GM18861 (cell line): ENCODE measurements at regions not wholly inside any gene's neighbourhood (a gene's known extent, or its start where the extent isn't known, plus 50 kb on each side); places are given as distances from the start of the nearest gene placed in this dataset.
"Not testable (repeated sequence)": the region's sequence is repeated elsewhere in the genome, so short reads cannot be mapped to it uniquely, and the experiment has no call there.

Experiments used
- ATAC-seq: cut with Tn5 transposase; IDR thresholded peaks from one replicate; pipeline ENCODE4 v1.9.1; 2021; ENCODE audit not compliant: unreplicated experiment

DNA sequence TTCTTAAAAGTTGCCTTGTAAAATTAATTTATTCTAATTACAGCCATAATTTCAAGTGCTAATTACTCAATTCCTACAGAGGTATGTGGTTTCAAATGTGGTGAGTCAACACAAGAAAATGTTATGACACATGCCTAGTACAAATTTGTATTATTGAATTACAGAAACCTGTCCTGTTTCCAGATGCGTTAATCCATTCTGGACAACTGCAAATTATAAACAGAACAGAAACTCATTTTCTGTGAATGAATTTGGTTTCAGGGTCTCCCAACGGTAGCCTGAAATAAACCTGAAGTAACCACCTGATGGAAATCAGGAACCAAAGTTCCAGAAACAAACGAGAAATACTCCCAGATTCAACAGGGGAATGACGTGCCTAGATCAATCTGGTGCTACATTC lies 328.6 kb upstream of the F9 start:
- ATAC-seq = no peak

DNA sequence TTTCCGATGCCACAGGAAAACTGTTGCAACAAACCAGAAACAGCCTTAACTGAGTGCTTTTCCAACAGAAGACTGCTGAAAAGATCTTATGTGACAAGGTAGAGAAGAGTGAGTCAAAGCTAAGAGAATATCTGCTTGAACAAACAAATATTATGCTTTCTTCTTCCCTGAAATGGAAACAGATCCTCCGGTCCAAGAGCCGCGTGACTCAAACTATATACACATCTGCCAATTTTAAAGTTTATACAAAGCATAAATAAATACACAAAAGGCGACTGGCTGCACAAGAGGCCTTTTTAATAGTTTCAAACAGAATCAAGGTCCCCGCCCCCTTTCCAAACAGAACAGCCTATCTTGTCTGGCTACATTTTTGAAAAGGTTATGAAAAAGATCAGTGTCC lies 329.7 kb upstream of the F9 start:
- no peak for ATAC-seq

DNA sequence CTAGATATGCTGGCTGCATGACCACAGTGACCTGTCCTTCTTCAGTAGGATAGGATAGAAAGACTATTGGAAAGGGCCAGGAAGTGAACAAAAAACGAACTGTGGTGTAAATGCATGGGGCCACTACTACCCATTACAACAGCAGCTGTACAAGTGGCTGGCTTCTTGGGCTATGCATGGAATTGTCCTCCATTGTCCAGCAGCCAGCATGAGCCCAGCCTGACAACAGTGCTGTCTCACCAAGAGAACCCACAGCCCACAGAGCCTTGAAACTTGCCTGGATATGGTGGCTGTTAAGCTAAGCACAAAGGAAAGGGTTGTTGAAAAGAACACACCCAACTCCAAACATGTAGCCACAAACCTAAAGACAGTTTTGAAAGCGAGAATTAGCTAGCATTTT lies 330.2 kb upstream of the F9 start:
- no peak for ATAC-seq

DNA sequence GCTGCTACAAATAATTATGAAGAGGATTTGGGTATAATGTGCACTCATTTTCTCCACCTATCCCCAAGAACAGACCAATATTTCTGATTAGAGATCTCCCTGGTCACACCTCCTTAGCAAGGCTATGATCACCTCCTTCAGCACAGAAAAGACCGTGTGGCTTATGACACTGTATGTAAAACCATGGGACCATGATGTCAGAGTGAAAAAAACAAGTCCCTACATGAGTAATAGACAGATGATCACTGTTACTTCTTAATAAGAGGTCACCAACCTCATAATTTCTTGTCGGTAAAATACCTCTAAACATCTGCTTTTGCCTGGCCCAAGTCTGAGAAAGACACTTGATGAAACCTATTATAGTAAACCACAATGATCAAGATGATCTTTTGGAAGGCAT lies 330.6 kb upstream of the F9 start:
- ATAC-seq = no peak

DNA sequence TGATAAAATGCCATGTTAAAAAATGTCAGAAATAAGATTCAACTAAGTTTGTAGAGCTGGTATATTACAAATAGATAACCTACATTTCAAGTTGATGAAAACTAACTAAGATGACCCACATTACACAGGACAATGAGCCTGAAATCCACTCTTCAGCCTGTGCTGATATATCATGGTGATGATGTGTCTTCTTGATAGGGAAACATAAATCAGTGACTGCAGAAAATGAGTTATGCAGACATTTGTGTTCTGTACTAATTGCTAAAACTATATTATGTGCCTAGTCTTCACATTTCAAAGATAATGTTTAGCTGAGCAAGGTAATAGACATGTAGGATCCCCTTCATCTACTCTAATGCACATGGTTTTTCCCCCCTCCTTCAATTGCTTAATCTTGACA lies 331.6 kb upstream of the F9 start:
- ATAC-seq = no peak

DNA sequence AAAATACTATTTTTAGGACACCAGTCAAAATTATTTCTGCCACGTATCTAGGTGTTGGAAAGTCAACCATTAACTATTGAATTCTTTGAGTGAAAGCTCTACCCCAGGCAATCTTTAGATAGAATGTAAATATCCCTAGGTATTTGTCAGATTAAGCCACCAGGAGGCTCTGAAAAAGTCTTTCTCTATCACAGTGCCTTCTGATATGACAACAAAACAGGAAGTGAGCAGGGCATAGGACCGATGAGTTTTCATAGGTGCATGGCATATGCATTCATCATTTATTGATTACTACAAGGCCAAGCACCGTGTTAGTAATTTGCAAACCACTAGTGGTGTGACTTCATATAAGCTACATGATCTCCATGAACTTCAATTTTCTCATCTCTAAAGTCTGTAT lies 333.6 kb upstream of the F9 start:
- ATAC-seq = no peak

DNA sequence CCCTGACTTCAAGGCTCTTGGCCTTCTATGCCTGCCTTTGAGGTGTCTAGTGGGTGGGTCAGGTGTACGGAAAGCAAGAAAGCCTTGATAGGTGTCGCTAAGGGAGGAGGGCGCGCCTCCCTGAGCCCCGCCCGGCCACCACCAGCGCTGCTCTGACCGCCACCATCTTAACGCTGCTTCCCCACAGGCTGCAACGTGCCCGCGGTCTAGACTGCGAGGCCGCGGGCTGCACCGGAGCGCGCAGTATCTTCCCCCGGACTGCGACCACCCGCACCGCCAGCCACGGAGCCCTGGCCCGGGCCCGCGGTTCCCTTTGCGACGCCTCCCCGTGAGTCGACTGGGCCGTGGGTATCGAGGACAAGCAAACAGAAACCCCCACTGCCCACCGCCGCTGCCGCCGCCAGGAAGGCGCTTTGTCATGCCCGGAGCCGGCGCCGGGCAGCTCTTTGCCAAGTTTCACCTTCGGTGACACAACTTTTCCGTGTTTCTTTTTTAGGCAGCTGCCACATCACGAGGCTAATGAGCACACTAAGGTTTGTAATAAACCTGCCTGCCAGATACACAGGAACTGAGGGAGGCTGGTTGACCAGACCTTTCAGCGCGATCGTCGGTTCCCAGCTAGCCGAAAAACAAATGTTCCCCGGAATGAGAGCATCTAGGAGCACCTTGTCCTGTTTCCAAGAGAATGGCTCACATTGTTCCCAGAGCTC lies 335.8 kb upstream of the F9 start:
- ATAC-seq = no peak

DNA sequence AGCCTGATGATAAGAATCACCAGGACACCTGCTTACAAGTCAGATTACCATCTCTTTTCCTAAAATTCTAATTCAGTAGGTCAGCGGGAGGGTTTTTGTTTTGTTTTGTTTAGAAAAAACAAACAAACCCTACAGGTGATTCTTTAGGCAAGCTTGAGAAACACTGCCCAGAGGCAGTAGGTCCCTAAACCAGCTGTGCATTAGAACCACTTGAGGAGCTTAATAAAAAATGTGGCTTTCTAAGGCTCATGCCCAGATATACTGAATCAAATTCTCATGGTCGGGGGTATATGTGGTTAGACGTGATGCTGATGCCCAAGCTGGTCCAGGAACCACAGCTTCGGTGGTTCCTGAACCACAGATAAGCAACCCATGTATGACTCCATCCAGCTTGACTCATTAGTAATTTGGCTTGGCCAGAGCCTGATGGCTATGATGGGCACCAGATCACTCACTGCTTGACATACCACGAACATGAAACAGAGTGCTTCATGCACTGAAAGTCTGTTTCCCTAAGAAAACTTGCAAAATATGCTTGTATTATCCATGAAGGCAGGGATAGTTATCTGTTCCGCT lies 338.1 kb upstream of the F9 start:
- ATAC-seq = no peak

DNA sequence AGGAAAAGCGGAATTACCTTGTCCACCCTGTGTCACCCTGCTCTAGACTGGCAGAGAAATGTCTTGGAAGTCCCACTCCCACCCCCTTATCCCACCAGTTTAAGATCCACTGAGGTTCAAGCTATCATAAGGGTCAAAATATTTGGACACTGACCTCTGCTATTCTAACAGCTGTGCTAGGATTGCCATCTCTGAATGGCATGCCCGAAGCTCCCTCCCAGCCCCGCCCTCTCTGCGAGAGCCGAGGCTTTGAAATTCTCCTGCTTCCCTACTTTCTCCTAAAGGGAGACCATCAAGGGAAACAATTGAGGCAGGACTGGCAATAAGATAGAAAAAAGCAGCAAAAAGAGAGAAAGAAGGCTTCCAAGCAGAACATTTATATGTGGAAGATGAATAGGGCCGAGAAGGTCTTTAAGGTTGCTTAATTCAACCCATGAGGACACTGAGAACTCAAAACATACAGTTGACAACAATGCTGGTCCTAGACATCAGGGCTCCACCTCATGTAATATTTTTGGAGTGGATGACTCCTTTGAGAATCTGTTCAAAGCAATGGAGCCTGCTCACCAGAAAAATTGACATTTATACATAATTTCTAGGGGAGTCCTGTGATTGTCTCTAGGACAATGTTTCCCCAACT lies 338.7 kb upstream of the F9 start:
- no peak for ATAC-seq

DNA sequence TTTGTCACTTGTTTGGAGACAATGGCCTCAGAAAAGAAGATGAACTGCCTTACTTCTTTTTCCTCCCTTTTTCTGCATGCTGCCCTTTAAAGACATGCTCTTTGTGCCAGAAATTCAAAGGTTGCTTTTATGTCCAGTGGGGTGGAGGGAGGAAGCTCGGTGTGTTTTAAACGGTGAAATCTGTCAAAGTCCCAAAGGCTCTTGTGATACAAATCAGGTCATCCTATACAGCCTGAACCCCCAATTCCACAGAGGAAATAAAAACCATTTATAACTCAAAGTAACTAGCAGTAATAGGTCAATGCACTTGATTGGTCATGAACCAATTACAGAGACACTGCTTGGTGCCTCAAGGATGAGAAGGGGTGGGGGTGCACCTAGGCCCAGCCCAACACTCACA lies 339.3 kb upstream of the F9 start:
- ATAC-seq = no peak

DNA sequence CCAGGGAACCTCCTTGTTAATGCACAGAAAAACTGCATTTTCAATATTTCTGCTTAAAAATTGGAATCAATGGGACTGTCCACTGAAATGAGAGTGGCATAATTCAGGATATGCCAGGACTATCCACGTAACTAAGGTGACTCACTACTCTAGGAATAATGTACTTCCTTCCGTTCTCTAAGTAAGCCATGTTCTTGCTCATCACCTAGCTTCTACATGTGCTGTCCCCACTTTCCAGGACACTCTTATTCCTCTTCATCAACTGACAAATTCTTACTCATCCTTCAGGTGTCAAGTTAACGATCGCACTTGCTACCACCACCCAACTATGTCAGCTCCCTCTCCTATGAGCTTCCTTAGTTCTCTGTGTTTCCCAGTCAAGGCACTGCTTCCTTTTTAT lies 342.8 kb upstream of the F9 start:
- no peak for ATAC-seq

DNA sequence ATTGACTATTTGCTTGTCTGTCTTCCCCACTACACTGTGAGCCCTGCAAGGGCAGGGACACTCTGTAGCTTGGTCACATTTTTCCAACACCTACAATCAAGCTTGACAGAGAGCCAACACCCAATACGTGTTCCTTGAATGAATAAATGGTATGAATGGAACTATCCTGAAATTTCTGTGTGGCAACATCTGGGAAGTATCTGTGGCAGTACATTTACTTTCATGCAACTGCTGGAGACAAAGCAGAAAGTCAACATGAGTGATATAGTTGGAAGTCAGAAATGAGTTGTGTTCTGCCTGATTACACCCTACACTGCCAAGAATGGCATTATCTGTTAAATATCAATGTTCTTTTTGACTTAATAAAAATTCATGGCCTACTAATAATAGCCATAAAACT lies 343.5 kb upstream of the F9 start:
- no peak for ATAC-seq

DNA sequence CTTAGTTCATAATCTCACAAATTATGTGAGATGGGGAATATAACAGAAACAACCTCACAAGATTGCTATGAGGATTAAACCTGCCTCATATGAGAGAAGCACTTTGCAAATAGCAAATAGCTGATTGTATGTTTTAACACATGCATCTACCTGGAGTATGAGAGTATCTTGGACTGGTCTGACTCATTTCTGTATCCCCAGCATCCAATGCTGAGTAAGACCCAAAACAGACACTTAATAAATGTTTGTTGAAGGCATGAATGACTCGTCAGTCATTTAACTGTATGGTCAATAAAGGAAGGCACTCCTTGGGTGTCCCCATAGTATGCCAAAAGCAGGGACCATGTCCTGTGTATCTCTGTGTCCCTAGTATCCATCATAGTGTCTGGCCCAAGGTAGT lies 350.9 kb upstream of the F9 start:
- ATAC-seq = peak; percentile 51

DNA sequence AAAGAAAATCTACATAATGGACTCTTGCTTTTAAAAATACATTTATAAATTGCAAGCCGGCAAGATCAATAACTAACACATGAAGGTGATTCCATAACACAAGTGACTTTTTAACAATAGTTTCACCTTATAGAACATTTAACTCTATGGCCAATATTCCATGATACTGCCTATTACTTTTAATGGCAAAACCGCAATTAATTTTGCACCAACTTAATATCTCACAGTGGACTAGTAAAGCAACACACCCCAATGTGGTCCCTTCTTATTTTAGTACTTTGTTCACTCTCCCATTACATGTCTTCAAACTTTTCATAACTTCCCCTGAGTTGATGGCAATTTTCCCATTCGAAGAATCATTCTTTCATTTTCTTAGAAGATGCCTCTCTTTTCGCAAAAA lies 351.6 kb upstream of the F9 start:
- ATAC-seq = no peak

DNA sequence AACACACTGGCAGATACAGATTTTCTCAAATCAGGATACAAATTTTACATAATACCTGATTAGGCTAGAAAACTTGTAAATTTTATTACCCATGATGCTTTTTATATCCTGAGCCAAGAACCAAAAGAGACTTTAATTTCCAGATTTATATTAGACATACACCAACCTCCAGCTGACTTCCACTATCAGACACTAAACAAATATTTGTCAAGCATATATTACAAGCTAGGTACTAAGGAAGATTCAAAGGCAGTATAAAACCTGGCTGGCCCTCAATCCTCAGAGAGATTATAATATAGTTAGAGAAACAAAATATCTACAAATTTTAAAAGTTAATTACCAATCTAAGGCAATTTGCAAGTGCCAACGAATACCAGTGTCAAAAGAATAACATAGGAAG lies 357.8 kb upstream of the F9 start:
- no peak for ATAC-seq

DNA sequence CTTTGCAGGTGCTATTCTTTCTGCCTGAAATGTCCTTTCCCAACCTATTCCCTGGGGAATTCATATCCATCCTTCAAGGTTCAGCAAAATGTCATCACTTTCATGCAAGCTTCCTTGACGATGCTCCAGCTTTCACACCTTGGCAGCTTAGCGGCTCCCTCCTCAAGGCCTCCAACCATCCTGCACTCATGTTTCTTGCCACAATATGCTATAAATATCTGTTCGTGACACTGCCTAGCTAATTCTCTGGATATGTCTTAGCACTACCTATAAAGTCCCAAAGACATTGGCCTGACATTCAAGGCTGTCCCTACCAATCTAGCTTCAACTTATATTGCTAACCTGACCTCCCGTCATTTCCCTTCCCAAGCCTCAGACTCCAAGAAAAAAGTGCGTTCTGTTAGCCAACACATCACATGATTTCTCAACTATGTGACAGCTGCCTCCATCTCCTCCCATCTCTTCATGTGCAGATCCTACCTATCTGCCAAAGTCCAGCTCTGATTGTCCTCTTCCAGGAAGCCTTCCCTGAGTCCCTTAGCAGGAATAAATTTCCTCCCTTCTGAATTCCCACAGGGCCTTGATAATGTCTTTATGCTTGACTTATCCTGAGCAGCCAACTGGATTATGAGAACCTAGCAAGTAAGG lies 359.9 kb upstream of the F9 start:
- ATAC-seq = no peak

DNA sequence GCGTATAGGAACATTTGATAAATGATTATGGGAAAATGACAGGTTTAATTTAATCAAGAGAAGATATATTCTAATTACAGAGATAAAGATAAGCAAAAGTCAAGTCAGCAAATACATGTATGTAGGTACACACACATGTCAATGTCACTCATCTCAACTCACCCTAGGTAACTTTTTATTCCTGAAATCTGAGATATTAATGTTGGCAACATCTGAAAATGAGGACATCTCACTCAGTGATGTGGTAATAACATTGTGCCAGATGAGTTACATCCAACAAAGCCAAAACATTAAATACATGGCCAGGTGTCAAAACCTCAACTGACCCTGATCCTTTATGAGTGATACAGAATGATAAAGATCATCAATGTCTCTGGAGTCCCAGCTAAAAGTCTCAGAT lies 363.3 kb upstream of the F9 start:
- ATAC-seq = no peak

DNA sequence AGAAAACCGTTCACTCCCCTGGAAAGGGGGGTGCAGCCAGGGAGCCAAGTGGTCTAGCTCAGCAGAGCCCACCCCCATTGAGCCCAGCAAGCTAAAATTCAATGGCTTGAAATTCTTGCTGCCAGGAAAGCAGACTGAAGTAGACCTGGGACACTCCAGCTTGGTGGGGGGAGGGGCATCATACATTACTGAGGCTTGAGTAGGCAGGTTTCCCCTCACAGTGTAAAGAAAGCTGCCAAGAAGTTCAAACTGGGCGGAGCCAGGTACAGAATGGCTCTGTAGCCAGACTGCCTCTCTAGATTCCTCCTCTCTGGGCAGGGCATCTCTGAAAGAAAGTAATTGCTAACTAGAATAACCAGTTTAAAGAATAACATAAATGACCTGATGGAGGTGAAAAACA lies 372.3 kb upstream of the F9 start:
- ATAC-seq = no peak

DNA sequence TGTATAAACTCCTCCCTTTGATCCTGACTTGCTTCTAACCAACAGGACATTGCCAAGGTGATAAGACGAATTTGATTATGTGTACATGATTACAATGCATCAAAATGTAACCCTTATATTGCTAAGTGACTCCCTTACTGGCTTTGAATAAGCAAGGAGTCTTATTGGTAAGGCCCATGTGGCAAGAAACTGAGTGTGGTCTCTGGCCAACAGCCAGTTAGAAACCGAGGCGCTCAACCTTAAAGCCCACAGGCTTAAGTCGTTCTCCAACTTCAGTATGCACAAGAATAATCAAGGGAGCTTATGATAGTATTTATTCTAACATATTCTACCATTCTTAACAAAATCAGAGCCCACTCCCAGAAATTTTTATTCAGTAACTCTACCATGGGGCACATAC lies 374.2 kb upstream of the F9 start:
- ATAC-seq = no peak

DNA sequence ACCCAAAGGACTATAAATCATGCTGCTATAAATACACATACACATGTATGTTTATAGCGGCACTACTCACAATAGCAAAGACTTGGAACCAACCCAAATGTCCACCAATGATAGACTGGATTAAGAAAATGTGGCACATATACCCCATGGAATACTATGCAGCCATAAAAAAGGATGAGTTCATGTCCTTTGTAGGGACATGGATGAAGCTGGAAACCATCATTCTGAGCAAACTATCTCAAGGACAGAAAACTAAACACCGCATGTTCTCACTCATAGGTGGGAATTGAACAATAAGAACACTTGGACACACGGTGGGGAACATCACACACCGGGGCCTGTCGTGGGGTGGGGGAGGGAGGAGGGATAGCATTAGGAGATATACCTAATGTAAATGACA lies 383.9 kb upstream of the F9 start:
- not testable (repeated sequence) for ATAC-seq

DNA sequence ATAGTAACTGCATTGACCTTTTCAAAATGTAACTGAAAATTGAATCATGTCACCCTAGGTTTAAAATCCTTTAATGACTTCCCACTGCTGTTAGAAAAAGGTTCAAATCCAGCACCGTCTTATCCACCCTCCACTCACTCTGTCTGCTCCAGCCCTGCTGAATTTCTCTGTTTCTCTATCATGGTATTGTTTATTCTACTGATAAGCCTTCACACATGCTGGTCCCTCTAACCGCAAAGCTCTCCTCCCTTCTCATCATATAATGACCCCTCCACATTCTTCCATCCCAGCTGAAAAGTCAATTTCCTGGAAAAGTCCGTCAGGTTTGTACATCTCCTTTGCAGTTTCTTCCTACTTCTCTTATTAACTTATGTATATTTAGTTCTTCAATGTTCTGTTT lies 389.2 kb upstream of the F9 start:
- no peak for ATAC-seq

DNA sequence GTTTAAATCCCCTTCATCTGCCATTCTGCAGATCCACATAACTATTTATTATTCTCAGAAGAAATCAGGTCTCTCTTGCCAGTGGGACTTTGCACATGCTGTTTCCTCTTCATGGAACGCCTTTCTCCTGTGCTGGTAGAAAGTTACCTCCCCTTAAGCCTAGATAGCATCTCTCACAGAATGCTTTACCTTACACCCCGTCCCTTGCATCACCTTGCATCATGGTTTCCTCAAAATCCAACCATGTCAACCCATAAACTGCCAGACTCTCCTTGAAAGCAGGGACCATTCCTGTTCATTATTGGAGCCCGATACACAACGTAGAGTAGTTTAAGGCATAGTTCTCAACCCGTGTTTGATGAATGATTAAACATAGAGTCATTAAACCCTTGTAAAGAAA lies 396.2 kb upstream of the F9 start:
- no peak for ATAC-seq
